Retinal pigment epithelial cell (primary cell): ENCODE measurements at regions not wholly inside any gene's neighbourhood (a gene's known extent, or its start where the extent isn't known, plus 50 kb on each side); places are given as distances from the start of the nearest gene placed in this dataset.

Source experiments
- DNase-seq: peaks from one replicate; pipeline ENCODE4 v3.0.0-alpha.2; 2010; ENCODE audit warnings: low read depth
- H3K4me3 ChIP-seq: 2 replicates; pipeline ENCODE4 v1.5.1; 2011; ENCODE audit warnings: mild to moderate bottlenecking, low read length, control low read depth, moderate library complexity
- TF ChIP-seq, protein P1 (sequence below): conservative IDR thresholded peaks from 2 replicates; pipeline ENCODE4 v1.5.1; 2011; ENCODE audit warnings: low read depth, low read length, control low read depth, inconsistent platforms

GRCh38 chr18:73790587-73790986 lies 357.0 kb downstream of the FBXO15 start:
- DNase-seq: no peak
- H3K4me3 ChIP-seq: no peak overlapping the region
- TF ChIP-seq, protein P1, sequence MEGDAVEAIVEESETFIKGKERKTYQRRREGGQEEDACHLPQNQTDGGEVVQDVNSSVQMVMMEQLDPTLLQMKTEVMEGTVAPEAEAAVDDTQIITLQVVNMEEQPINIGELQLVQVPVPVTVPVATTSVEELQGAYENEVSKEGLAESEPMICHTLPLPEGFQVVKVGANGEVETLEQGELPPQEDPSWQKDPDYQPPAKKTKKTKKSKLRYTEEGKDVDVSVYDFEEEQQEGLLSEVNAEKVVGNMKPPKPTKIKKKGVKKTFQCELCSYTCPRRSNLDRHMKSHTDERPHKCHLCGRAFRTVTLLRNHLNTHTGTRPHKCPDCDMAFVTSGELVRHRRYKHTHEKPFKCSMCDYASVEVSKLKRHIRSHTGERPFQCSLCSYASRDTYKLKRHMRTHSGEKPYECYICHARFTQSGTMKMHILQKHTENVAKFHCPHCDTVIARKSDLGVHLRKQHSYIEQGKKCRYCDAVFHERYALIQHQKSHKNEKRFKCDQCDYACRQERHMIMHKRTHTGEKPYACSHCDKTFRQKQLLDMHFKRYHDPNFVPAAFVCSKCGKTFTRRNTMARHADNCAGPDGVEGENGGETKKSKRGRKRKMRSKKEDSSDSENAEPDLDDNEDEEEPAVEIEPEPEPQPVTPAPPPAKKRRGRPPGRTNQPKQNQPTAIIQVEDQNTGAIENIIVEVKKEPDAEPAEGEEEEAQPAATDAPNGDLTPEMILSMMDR: no peak

GRCh38 chr18:73787316-73787715 lies 360.3 kb downstream of the FBXO15 start:
- no peak overlapping the region for H3K4me3 ChIP-seq
- TF ChIP-seq, protein P1: no peak
- no peak for DNase-seq

GRCh38 chr18:73785300-73785699 lies 362.3 kb downstream of the FBXO15 start:
- no peak overlapping the region for H3K4me3 ChIP-seq
- TF ChIP-seq, protein P1: no peak
- no peak for DNase-seq

GRCh38 chr18:73784853-73785252 lies 362.8 kb downstream of the FBXO15 start:
- TF ChIP-seq, protein P1: no peak
- H3K4me3 ChIP-seq: no peak overlapping the region
- no peak for DNase-seq

GRCh38 chr18:73782405-73782804 lies 365.2 kb downstream of the FBXO15 start:
- H3K4me3 ChIP-seq: no peak overlapping the region
- no peak for DNase-seq
- TF ChIP-seq, protein P1: no peak

DNA sequence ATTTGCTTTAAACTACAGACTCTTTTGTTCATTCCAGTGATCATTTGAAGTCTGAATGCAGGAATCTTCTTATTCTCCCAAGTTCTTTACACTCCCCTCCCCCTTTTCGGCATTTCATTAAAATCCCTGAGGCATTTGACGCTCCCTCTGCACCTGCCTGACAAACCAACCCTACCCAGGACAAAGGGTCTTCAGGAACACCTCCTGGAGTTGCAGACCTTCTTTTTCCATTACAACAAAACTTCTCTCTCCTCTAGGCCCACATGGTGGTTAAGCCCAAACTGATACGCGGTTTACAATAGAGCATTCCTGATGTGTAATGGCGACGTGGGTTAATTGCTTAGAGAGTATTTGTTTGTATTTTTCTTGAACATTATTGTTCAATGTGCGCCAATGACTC lies 367.4 kb downstream of the FBXO15 start:
- TF ChIP-seq, protein P1: no peak
- H3K4me3 ChIP-seq: no peak overlapping the region
- DNase-seq: no peak

DNA sequence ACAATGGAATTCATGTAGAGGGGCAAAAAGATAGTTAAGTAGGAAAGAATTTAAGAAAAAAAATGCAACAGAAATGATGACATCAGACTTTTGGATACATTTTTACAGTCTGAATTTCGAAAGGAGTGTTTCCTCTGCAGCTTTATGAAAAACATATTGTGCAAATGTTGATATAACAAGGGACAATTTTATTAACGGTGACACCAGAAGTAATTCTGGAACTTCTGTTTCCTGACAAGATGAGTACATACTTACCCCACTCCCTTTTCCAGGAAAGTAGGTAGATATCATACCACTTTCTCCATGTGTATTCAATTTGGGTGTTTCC lies 369.6 kb downstream of the FBXO15 start:
- no peak for DNase-seq
- TF ChIP-seq, protein P1: no peak
- H3K4me3 ChIP-seq: no peak overlapping the region
